Breast epithelium (tissue), 3 donors: ENCODE measurements at regions not wholly inside any gene's neighbourhood (a gene's known extent, or its start where the extent isn't known, plus 50 kb on each side); places are given as distances from the start of the nearest gene placed in this dataset.

Experiments
- POLR2A ChIP-seq: fragments of 450-650 bp; IDR thresholded peaks from one replicate; pipeline ENCODE4 v1.6.1; 2016; ENCODE audit warnings: antibody characterized with exemption, mild to moderate bottlenecking, moderate library complexity
- POLR2AphosphoS5 ChIP-seq, 3 donors: sonication (generic); formaldehyde crosslinking; IDR thresholded peaks; one replicate each; pipeline ENCODE4 v1.6.1; 2017; ENCODE audit warnings: antibody characterized with exemption in 3 of 3
- TF ChIP-seq, protein P1 (sequence below), 3 donors: fragments of 450-650 bp; IDR thresholded peaks; one replicate each; pipeline ENCODE4 v1.5.1; 2016 to 2017; ENCODE audit warnings: antibody characterized with exemption in 3 of 3, mild to moderate bottlenecking in 3 of 3, moderate library complexity in 3 of 3

DNA sequence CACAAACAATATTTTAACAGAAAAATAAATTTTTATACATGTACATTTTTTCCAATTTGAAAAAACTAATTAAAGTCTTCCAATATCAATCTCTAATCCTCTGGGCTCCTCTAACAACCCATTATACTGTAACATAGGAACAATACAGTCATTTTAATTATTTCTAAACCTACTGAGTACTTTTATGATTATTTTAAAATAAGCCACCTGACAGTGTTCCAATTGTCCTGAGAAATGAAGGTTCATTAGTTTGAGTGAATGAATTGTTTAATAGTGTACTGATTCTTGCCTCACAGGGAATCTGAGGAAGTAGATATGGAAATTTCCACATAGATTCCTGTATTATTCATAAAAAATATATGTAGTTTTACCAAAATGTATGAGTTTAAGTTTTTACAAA, 123.1 kb upstream of the EYS start:
- TF ChIP-seq, protein P1, sequence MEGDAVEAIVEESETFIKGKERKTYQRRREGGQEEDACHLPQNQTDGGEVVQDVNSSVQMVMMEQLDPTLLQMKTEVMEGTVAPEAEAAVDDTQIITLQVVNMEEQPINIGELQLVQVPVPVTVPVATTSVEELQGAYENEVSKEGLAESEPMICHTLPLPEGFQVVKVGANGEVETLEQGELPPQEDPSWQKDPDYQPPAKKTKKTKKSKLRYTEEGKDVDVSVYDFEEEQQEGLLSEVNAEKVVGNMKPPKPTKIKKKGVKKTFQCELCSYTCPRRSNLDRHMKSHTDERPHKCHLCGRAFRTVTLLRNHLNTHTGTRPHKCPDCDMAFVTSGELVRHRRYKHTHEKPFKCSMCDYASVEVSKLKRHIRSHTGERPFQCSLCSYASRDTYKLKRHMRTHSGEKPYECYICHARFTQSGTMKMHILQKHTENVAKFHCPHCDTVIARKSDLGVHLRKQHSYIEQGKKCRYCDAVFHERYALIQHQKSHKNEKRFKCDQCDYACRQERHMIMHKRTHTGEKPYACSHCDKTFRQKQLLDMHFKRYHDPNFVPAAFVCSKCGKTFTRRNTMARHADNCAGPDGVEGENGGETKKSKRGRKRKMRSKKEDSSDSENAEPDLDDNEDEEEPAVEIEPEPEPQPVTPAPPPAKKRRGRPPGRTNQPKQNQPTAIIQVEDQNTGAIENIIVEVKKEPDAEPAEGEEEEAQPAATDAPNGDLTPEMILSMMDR (IDR thresholded peaks at IDR 0.05) = no peak
- TF ChIP-seq POLR2AphosphoS5 (IDR thresholded peaks at IDR 0.05) (no peak), POLR2A (no peak)
